Ovary (tissue), 3 donors: ENCODE measurements at regions not wholly inside any gene's neighbourhood (a gene's known extent, or its start where the extent isn't known, plus 50 kb on each side); places are given as distances from the start of the nearest gene placed in this dataset.

Experiments used
- POLR2A ChIP-seq: fragments of 450-650 bp; IDR thresholded peaks from one replicate; pipeline ENCODE4 v1.6.1; 2017; ENCODE audit warnings: antibody characterized with exemption, mild to moderate bottlenecking, moderate library complexity
- TF ChIP-seq, protein P1 (sequence below), 3 donors: fragments of 450-650 bp in 2 of 3; fragments of 200-600 bp in 1 of 3; IDR thresholded peaks; one replicate each; pipeline versions ENCODE4 v1.5.1 to v1.8.0; 2016 to 2022; ENCODE audit warnings: antibody characterized with exemption in 3 of 3, mild to moderate bottlenecking in 1 of 3
- donor health status: DM: no; HTN: no; CAD: no.

DNA sequence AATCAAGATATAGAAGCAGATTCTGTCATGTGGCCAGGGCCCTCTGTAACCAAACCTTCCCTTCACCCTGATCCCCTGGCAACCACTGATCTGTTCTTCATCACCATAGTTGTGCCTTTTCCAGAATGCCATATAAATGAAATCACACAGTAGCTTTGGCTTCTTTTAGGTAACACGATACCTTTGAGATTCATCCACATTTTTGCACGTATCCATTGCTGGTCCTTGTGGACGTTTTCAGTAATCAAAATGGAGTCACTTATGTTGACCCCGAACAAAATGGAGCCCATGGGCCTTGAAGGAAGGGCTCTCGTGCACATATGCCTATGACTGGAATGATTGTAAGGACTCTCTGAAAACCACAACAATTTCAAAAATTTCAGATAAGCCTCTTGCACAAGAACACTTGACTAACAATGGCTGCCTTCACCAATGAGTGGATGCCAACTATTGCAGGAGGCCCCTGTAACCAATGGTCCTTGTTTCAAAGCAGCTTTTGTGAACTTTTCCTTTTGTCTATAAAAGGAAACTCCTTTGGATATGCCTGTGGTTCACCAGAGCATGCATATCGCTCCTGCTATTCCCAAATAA lies 84.3 kb upstream of the RALY start:
- no peak for TF ChIP-seq POLR2A
- TF ChIP-seq, protein P1, sequence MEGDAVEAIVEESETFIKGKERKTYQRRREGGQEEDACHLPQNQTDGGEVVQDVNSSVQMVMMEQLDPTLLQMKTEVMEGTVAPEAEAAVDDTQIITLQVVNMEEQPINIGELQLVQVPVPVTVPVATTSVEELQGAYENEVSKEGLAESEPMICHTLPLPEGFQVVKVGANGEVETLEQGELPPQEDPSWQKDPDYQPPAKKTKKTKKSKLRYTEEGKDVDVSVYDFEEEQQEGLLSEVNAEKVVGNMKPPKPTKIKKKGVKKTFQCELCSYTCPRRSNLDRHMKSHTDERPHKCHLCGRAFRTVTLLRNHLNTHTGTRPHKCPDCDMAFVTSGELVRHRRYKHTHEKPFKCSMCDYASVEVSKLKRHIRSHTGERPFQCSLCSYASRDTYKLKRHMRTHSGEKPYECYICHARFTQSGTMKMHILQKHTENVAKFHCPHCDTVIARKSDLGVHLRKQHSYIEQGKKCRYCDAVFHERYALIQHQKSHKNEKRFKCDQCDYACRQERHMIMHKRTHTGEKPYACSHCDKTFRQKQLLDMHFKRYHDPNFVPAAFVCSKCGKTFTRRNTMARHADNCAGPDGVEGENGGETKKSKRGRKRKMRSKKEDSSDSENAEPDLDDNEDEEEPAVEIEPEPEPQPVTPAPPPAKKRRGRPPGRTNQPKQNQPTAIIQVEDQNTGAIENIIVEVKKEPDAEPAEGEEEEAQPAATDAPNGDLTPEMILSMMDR (IDR thresholded peaks at IDR 0.05) = no peak
